ENCODE measurements at regions not wholly inside any gene's neighbourhood (a gene's known extent, or its start where the extent isn't known, plus 50 kb on each side); places are given as distances from the start of the nearest gene placed in this dataset.

- H3K36me3 ChIP-seq (ENCODE audit: control insufficient read depth in 1 of 2, insufficient read depth in 2 of 2, low read depth in 1 of 2, low read length in 2 of 2) = no peaks in the 10 kb centered on the region
- H4K8ac ChIP-seq (ENCODE audit: low read length) = peak overlapping the region; percentile 1
- no peak overlapping the region for H2BK5ac ChIP-seq (ENCODE audit: low read depth, low read length, poor library complexity, severe bottlenecking)
- H3K27ac ChIP-seq (ENCODE audit: low read length, poor library complexity, severe bottlenecking) = no peak overlapping the region
- peaks cover 2% of the 10 kb centered on the region for H3K4me1 ChIP-seq (ENCODE audit: control insufficient read depth, insufficient read depth, low read depth, low read length)
- no peaks in the 10 kb centered on the region for H3K27me3 ChIP-seq (ENCODE audit: control insufficient read depth in 1 of 2, insufficient read depth in 1 of 2, low read length in 2 of 2)
- no peak overlapping the region for H3K9ac ChIP-seq (ENCODE audit: low read length)
- no peak overlapping the region for H3K4ac ChIP-seq (ENCODE audit: low read depth in 1 of 2, low read length in 2 of 2)
- H3K79me1 ChIP-seq (replicated peaks; ENCODE audit: low read length, poor library complexity, severe bottlenecking) = no peaks in the 10 kb centered on the region
- H2AK5ac ChIP-seq (ENCODE audit: low read length, severe bottlenecking) = no peak overlapping the region
- DNase-seq = no peak
- no peak overlapping the region for H3K23ac ChIP-seq (ENCODE audit: low read length in 2 of 2)
- no peak overlapping the region for H2AFZ ChIP-seq (ENCODE audit: low read depth, low read length)
- no peaks in the 10 kb centered on the region for H3K9me3 ChIP-seq (ENCODE audit: control insufficient read depth, low read length)
- no peak overlapping the region for H3K4me3 ChIP-seq (ENCODE audit: insufficient read depth in 1 of 2, low read depth in 1 of 2, low read length in 2 of 2)
- WGBS = 80% methylated on average over 5 of the region's 5 CpGs
- H3K4me2 ChIP-seq (ENCODE audit: low read length, poor library complexity, severe bottlenecking) = no peak overlapping the region
- peak overlapping the region in 1 of 2 experiments; percentile 64 for H3K18ac ChIP-seq (ENCODE audit: low read depth in 1 of 2, low read length in 2 of 2)
- H2BK15ac ChIP-seq (ENCODE audit: low read depth, poor library complexity, severe bottlenecking) = no peak overlapping the region
- H4K91ac ChIP-seq (ENCODE audit: low read length) = no peak overlapping the region
- no peak overlapping the region for H2BK120ac ChIP-seq (ENCODE audit: low read depth, low read length)
- H3K14ac ChIP-seq (ENCODE audit: low read length in 2 of 2) = no peak overlapping the region
- peak overlapping the region in 1 of 2 experiments; percentile 64 for H2BK12ac ChIP-seq (ENCODE audit: low read length in 2 of 2)
These were observed 250.1 kb upstream of the MBL2 start for GRCh38 chr10:53022611-53023088.

- Histone ChIP-seq H2BK5ac (ENCODE audit: low read depth, low read length, poor library complexity, severe bottlenecking) (no peak overlapping the region), H3K4me1 (ENCODE audit: control insufficient read depth, insufficient read depth, low read depth, low read length) (no peaks in the 10 kb centered on the region), H2BK15ac (ENCODE audit: low read depth, poor library complexity, severe bottlenecking) (no peak overlapping the region), H2BK120ac (ENCODE audit: low read depth, low read length) (no peak overlapping the region), H3K4ac (ENCODE audit: low read depth in 1 of 2, low read length in 2 of 2) (no peak overlapping the region), H3K9me3 (ENCODE audit: control insufficient read depth, low read length) (no peaks in the 10 kb centered on the region), H3K14ac (ENCODE audit: low read length in 2 of 2) (no peak overlapping the region), H3K18ac (ENCODE audit: low read depth in 1 of 2, low read length in 2 of 2) (no peak overlapping the region), H3K23ac (ENCODE audit: low read length in 2 of 2) (no peak overlapping the region), H2AFZ (ENCODE audit: low read depth, low read length) (no peak overlapping the region), H3K4me3 (ENCODE audit: insufficient read depth in 1 of 2, low read depth in 1 of 2, low read length in 2 of 2) (no peak overlapping the region), H3K4me2 (ENCODE audit: low read length, poor library complexity, severe bottlenecking) (no peak overlapping the region), H3K79me1 (replicated peaks; ENCODE audit: low read length, poor library complexity, severe bottlenecking) (no peaks in the 10 kb centered on the region), H2AK5ac (ENCODE audit: low read length, severe bottlenecking) (no peak overlapping the region), H4K91ac (ENCODE audit: low read length) (no peak overlapping the region), H4K8ac (ENCODE audit: low read length) (no peak overlapping the region), H2BK12ac (ENCODE audit: low read length in 2 of 2) (no peak overlapping the region), H3K36me3 (ENCODE audit: control insufficient read depth in 1 of 2, insufficient read depth in 2 of 2, low read depth in 1 of 2, low read length in 2 of 2) (no peaks in the 10 kb centered on the region), H3K27ac (ENCODE audit: low read length, poor library complexity, severe bottlenecking) (no peak overlapping the region), H3K9ac (ENCODE audit: low read length) (no peak overlapping the region), H3K27me3 (ENCODE audit: control insufficient read depth in 1 of 2, insufficient read depth in 1 of 2, low read length in 2 of 2) (no peaks in the 10 kb centered on the region)
- no peak for DNase-seq
- WGBS = 100% methylated on average over 1 of the region's 3 CpGs
These were observed 240.7 kb upstream of the MBL2 start for GRCh38 chr10:53013201-53013810.

GRCh38 chr10:53009961-53010907, 237.7 kb upstream of the MBL2 start:
- no peaks in the 10 kb centered on the region for H3K9me3 ChIP-seq (ENCODE audit: control insufficient read depth, low read length)
- no peak for DNase-seq
- H3K9ac ChIP-seq (ENCODE audit: low read length) = no peak overlapping the region

DNA sequence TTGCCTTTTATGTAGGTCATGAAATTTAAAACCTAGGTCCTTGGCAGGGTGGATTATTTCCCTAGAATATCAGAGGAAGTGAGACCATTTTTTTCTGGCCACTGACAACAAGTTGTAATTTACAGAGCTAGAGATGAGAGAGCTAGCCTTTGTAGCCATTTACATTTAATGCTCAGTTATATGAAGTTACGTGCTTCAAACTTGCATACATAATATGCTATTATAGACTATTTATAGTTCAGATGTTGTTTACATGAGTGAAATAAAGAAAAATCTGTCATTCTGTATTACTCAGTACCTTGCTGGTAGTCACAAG, 234.9 kb upstream of the MBL2 start:
- Histone ChIP-seq H3K18ac (ENCODE audit: low read depth in 1 of 2, low read length in 2 of 2) (no peak overlapping the region), H3K4me2 (ENCODE audit: low read length, poor library complexity, severe bottlenecking) (no peak overlapping the region), H3K4ac (ENCODE audit: low read depth in 1 of 2, low read length in 2 of 2) (no peak overlapping the region), H2BK12ac (ENCODE audit: low read length in 2 of 2) (no peak overlapping the region), H4K91ac (ENCODE audit: low read length) (no peak overlapping the region), H2BK5ac (ENCODE audit: low read depth, low read length, poor library complexity, severe bottlenecking) (no peak overlapping the region), H3K23ac (ENCODE audit: low read length in 2 of 2) (no peak overlapping the region), H3K79me1 (replicated peaks; ENCODE audit: low read length, poor library complexity, severe bottlenecking) (no peaks in the 10 kb centered on the region), H3K27me3 (ENCODE audit: control insufficient read depth in 1 of 2, insufficient read depth in 1 of 2, low read length in 2 of 2) (no peaks in the 10 kb centered on the region), H3K4me3 (ENCODE audit: insufficient read depth in 1 of 2, low read depth in 1 of 2, low read length in 2 of 2) (no peak overlapping the region), H2BK15ac (ENCODE audit: low read depth, poor library complexity, severe bottlenecking) (no peak overlapping the region), H3K27ac (ENCODE audit: low read length, poor library complexity, severe bottlenecking) (no peak overlapping the region), H4K8ac (ENCODE audit: low read length) (no peak overlapping the region), H2AK5ac (ENCODE audit: low read length, severe bottlenecking) (no peak overlapping the region), H3K14ac (ENCODE audit: low read length in 2 of 2) (no peak overlapping the region), H3K9ac (ENCODE audit: low read length) (no peak overlapping the region), H2BK120ac (ENCODE audit: low read depth, low read length) (no peak overlapping the region), H3K9me3 (ENCODE audit: control insufficient read depth, low read length) (no peaks in the 10 kb centered on the region), H2AFZ (ENCODE audit: low read depth, low read length) (no peak overlapping the region), H3K4me1 (ENCODE audit: control insufficient read depth, insufficient read depth, low read depth, low read length) (no peaks in the 10 kb centered on the region), H3K36me3 (ENCODE audit: control insufficient read depth in 1 of 2, insufficient read depth in 2 of 2, low read depth in 1 of 2, low read length in 2 of 2) (no peaks in the 10 kb centered on the region)
- WGBS = no CpG with 5 or more reads among the region's 1 CpG
- DNase-seq = peak; percentile 14

More at GRCh38 chr10:53009961-53010907, 237.7 kb upstream of the MBL2 start:
- H3K36me3 ChIP-seq (ENCODE audit: control insufficient read depth in 1 of 2, insufficient read depth in 2 of 2, low read depth in 1 of 2, low read length in 2 of 2) = no peaks in the 10 kb centered on the region
- no peak overlapping the region for H2BK12ac ChIP-seq (ENCODE audit: low read length in 2 of 2)
- no peak overlapping the region for H3K14ac ChIP-seq (ENCODE audit: low read length in 2 of 2)
- H2AFZ ChIP-seq (ENCODE audit: low read depth, low read length) = no peak overlapping the region
- H3K27ac ChIP-seq (ENCODE audit: low read length, poor library complexity, severe bottlenecking) = no peak overlapping the region
- H3K23ac ChIP-seq (ENCODE audit: low read length in 2 of 2) = no peak overlapping the region
- no peaks in the 10 kb centered on the region for H3K4me1 ChIP-seq (ENCODE audit: control insufficient read depth, insufficient read depth, low read depth, low read length)
- H2BK5ac ChIP-seq (ENCODE audit: low read depth, low read length, poor library complexity, severe bottlenecking) = no peak overlapping the region
- H3K79me1 ChIP-seq (replicated peaks; ENCODE audit: low read length, poor library complexity, severe bottlenecking) = no peaks in the 10 kb centered on the region
- no peak overlapping the region for H2AK5ac ChIP-seq (ENCODE audit: low read length, severe bottlenecking)
- no peak overlapping the region for H4K91ac ChIP-seq (ENCODE audit: low read length)
- H3K4me2 ChIP-seq (ENCODE audit: low read length, poor library complexity, severe bottlenecking) = no peak overlapping the region
- H2BK120ac ChIP-seq (ENCODE audit: low read depth, low read length) = no peak overlapping the region
- 82% methylated on average over 2 of the region's 4 CpGs for WGBS
- no peaks in the 10 kb centered on the region for H3K27me3 ChIP-seq (ENCODE audit: control insufficient read depth in 1 of 2, insufficient read depth in 1 of 2, low read length in 2 of 2)
- H3K4me3 ChIP-seq (ENCODE audit: insufficient read depth in 1 of 2, low read depth in 1 of 2, low read length in 2 of 2) = no peak overlapping the region
- H2BK15ac ChIP-seq (ENCODE audit: low read depth, poor library complexity, severe bottlenecking) = no peak overlapping the region
- no peak overlapping the region for H3K18ac ChIP-seq (ENCODE audit: low read depth in 1 of 2, low read length in 2 of 2)
- no peak overlapping the region for H4K8ac ChIP-seq (ENCODE audit: low read length)
- no peak overlapping the region for H3K4ac ChIP-seq (ENCODE audit: low read depth in 1 of 2, low read length in 2 of 2)

Measured in mesenchymal stem cell (in vitro differentiated cells and primary cell).